ENCODE measurements at regions not wholly inside any gene's neighbourhood (a gene's known extent, or its start where the extent isn't known, plus 50 kb on each side); places are given as distances from the start of the nearest gene placed in this dataset.
"Not testable (repeated sequence)": the region's sequence is repeated elsewhere in the genome, so short reads cannot be mapped to it uniquely, and the experiment has no call there.

- H3K4me1 ChIP-seq; H3K36me3 ChIP-seq; H3K4me3 ChIP-seq; H3K27me3 ChIP-seq; intact Hi-C loops (cut with DNase I); H3K9me3 ChIP-seq; H3K27ac ChIP-seq; DNase-seq; ATAC-seq: not testable (repeated sequence)
Observed at GRCh38 chr1:196366-196765, 255.1 kb downstream of the OR4F29 start.

GRCh38 chr1:191296-192049, 260.0 kb downstream of the OR4F29 start:
- peak overlapping the region in 1 of 2 donors; percentile 13 for H3K27ac ChIP-seq
- H3K27me3 ChIP-seq; H3K36me3 ChIP-seq; ATAC-seq; H3K9me3 ChIP-seq; H3K4me3 ChIP-seq; H3K4me1 ChIP-seq; intact Hi-C loops (cut with DNase I): not testable (repeated sequence)
- DNase-seq: peak in 3 of 4 donors; percentile 3 to 81 (median 34)

- H3K9me3 ChIP-seq; ATAC-seq; H3K4me1 ChIP-seq; intact Hi-C loops (cut with DNase I); H3K27ac ChIP-seq; DNase-seq; H3K27me3 ChIP-seq; H3K36me3 ChIP-seq; H3K4me3 ChIP-seq: not testable (repeated sequence)
Observed at GRCh38 chr1:190678-191077, 260.8 kb downstream of the OR4F29 start.

- H3K4me1 ChIP-seq; H3K27ac ChIP-seq; ATAC-seq; H3K9me3 ChIP-seq; H3K36me3 ChIP-seq; H3K4me3 ChIP-seq; H3K27me3 ChIP-seq; intact Hi-C loops (cut with DNase I): not testable (repeated sequence)
- DNase-seq: peak in 2 of 4 donors; percentile 11 to 25
Observed at GRCh38 chr1:189915-190314, 261.6 kb downstream of the OR4F29 start.

- H3K27me3 ChIP-seq; H3K27ac ChIP-seq; H3K4me3 ChIP-seq; H3K9me3 ChIP-seq; H3K36me3 ChIP-seq; H3K4me1 ChIP-seq; intact Hi-C loops (cut with DNase I); ATAC-seq: not testable (repeated sequence)
- DNase-seq: peak in 2 of 4 donors; percentile 14 to 17
Observed at GRCh38 chr1:189270-189669, 262.2 kb downstream of the OR4F29 start.

- intact Hi-C loops (cut with DNase I); H3K9me3 ChIP-seq; H3K27ac ChIP-seq; H3K4me1 ChIP-seq; ATAC-seq; H3K36me3 ChIP-seq; H3K4me3 ChIP-seq; H3K27me3 ChIP-seq: not testable (repeated sequence)
- peak in 2 of 4 donors; percentile 11 to 17 for DNase-seq
Observed at GRCh38 chr1:187298-187697, 264.2 kb downstream of the OR4F29 start.

GRCh38 chr1:186691-187131, 264.8 kb downstream of the OR4F29 start:
- H3K4me1 ChIP-seq; H3K27me3 ChIP-seq; intact Hi-C loops (cut with DNase I); H3K4me3 ChIP-seq; H3K9me3 ChIP-seq; ATAC-seq; H3K27ac ChIP-seq; H3K36me3 ChIP-seq: not testable (repeated sequence)
- peak in 2 of 4 donors; percentile 24 to 32 for DNase-seq

- H3K4me1 ChIP-seq; H3K9me3 ChIP-seq; ATAC-seq; H3K4me3 ChIP-seq; H3K36me3 ChIP-seq; H3K27me3 ChIP-seq; H3K27ac ChIP-seq; intact Hi-C loops (cut with DNase I): not testable (repeated sequence)
- peak in 1 of 4 donors; percentile 16 for DNase-seq
Observed at GRCh38 chr1:186223-186622, 265.3 kb downstream of the OR4F29 start.

- H3K4me3 ChIP-seq; H3K4me1 ChIP-seq; H3K36me3 ChIP-seq; H3K27me3 ChIP-seq; ATAC-seq; intact Hi-C loops (cut with DNase I); H3K27ac ChIP-seq; H3K9me3 ChIP-seq: not testable (repeated sequence)
- peak in 1 of 4 donors; percentile 5 for DNase-seq
Observed at GRCh38 chr1:185526-185925, 266.0 kb downstream of the OR4F29 start.

- H3K4me1 ChIP-seq; H3K4me3 ChIP-seq; intact Hi-C loops (cut with DNase I); H3K36me3 ChIP-seq; H3K27ac ChIP-seq; H3K27me3 ChIP-seq; H3K9me3 ChIP-seq; ATAC-seq: not testable (repeated sequence)
- peak in 2 of 4 donors; percentile 12 to 37 for DNase-seq
Observed at GRCh38 chr1:184336-184686, 267.2 kb downstream of the OR4F29 start.

GRCh38 chr1:183620-184335, 267.7 kb downstream of the OR4F29 start:
- H3K4me1 ChIP-seq; H3K27me3 ChIP-seq; H3K36me3 ChIP-seq; H3K27ac ChIP-seq; ATAC-seq; intact Hi-C loops (cut with DNase I); H3K4me3 ChIP-seq; H3K9me3 ChIP-seq: not testable (repeated sequence)
- DNase-seq: peak in 2 of 4 donors; percentile 2 to 32

- intact Hi-C loops (cut with DNase I); H3K4me3 ChIP-seq; ATAC-seq; H3K36me3 ChIP-seq; H3K4me1 ChIP-seq; H3K27ac ChIP-seq; H3K9me3 ChIP-seq; H3K27me3 ChIP-seq: not testable (repeated sequence)
- peak in 2 of 4 donors; percentile 17 to 18 for DNase-seq
Observed at GRCh38 chr1:183081-183480, 268.4 kb downstream of the OR4F29 start.

- H3K4me3 ChIP-seq: not testable (repeated sequence)
- peak in 2 of 4 donors; percentile 1 to 4 for DNase-seq
Observed at GRCh38 chr1:182631-183030, 268.8 kb downstream of the OR4F29 start.

More at GRCh38 chr1:182631-183030, 268.8 kb downstream of the OR4F29 start:
- H3K27ac ChIP-seq; H3K27me3 ChIP-seq; ATAC-seq; H3K36me3 ChIP-seq; H3K4me1 ChIP-seq; H3K9me3 ChIP-seq; intact Hi-C loops (cut with DNase I): not testable (repeated sequence)
